Globus pallidus (tissue), 1 donor: ENCODE measurements at regions not wholly inside any gene's neighbourhood (a gene's known extent, or its start where the extent isn't known, plus 50 kb on each side); places are given as distances from the start of the nearest gene placed in this dataset.
A peak's percentile ranks its signal among the peaks of the same experiment; 100 is the strongest.

Experiments used
- DNase-seq: peaks from one replicate; pipeline ENCODE4 v3.0.0-alpha.2; 2015; ENCODE audit warnings: low spot score

- no peak for DNase-seq
Observed at GRCh38 chr13:99662678-99663077, 161.4 kb downstream of the TM9SF2 start.

DNA sequence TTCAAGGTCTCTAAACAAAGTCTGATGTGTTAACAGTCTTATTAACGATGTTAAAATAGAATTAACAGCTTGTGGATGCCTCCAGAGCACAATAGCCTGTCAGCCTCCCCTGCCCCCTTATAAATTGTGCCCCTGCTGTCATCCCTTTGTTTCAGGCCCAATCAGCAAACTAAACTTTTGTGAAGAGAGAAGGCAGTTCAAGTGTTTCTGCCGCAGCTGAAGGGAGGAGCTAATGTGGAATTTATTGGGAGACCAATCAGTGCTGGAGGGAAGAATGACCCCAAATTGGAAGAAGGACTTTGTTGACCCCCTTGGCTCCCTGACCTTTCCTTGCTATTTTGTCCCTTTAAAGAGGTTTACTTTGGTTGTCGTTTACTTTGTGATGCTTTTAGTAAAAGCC, 160.5 kb downstream of the TM9SF2 start:
- DNase-seq: no peak

DNA sequence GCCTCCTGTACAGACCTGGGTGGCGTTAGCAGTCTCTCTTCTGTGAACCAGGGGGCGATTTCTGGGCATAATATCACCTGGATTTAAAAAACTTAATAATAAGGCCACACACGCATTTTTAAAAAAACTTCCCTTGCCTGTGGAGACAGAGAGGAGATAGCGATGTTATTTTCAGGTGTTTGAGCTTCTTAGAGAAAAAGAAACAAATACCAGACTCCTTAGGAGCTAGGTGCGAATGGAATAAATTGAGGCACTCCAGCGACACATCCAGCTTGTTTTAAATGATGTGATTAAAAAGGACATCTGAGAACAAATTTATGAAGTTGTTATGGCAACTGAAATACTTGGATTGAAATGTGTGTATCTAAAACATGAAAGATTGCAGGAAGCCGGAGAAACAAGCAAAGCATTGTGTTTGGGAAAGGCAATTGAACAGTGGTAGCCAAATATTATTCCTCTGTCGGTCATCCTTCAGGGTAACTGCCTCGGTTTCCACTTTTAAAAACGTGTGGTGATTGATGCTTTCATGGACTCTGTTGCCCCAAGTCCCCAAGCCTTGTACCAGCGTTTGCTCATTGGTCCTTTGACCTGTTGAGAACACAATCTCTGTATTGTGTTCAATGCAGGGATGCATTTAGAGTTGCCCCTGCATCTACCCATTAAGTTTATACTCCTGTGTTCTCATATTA, 158.7 kb downstream of the TM9SF2 start:
- DNase-seq: no peak

DNA sequence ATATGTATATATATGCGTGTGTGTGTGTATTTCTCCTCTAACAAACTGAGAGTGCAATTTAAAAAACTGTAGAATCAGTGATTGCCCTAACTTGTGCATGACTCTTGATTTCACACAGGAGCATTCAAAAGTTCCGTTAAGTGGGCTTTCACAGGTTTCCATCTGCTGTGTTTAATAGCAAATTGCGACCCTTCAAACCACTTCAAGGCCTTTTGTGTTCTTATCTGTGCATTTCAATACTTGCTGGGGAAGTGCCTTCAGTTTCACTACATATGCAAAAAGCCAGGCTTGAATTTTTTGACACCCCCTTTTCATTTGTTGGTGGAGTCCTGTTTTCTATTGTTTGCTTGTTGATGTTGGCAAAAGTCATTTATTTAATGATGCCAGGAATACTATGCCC, 158.0 kb downstream of the TM9SF2 start:
- no peak for DNase-seq

GRCh38 chr13:99658261-99658991, 157.2 kb downstream of the TM9SF2 start:
- peak; percentile 68 for DNase-seq

GRCh38 chr13:99657848-99658260, 156.6 kb downstream of the TM9SF2 start:
- peak; percentile 26 for DNase-seq

DNA sequence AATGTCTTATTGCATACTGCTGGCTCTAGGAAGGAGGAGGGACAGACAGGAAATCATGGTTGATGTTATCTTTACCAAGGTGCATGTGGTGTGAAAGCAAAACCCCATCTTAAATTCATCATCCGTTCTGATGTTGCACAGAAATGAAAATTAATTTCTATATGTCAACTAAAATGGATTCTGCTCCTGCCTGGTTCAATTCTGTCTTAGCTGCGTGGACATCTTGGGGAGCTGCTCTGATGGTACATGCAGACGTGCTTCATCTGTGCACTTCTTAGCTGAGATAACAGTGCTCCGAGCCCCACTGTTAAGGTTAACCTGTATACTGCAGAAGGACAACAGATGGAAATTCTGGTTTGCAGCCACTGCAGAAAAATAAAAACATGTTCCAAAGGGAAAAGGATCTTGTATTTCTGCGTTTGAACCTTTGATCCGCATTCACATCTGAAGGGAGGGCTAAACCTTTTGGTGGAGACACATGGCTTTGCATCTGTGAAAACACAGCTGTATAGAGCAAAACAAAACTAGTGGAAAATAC, 155.6 kb downstream of the TM9SF2 start:
- no peak for DNase-seq

- peak; percentile 71 for DNase-seq
Observed at GRCh38 chr13:99656092-99656745, 154.9 kb downstream of the TM9SF2 start.

- no peak for DNase-seq
Observed at GRCh38 chr13:99655351-99656091, 154.2 kb downstream of the TM9SF2 start.

DNA sequence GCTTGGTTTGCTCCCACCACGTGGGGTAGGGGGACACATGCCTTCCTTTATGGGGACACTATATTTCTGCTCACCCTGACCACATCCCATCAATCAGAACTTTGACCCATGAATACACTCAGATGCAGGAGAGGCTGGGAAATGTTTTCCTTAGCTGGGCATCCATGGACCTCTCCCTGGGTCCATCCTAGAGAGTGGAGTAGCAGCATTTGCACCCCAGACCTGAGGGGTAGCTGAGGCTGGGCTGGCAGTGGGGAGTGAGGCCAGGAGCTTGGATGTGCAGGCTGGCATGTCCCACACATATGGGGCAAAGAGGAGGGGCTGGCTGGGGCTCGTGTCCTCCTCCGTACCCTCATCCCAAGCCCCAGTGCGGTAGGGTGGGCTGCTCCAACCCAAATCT, 152.8 kb downstream of the TM9SF2 start:
- DNase-seq: no peak

GRCh38 chr13:99653526-99653925, 152.3 kb downstream of the TM9SF2 start:
- no peak for DNase-seq

DNA sequence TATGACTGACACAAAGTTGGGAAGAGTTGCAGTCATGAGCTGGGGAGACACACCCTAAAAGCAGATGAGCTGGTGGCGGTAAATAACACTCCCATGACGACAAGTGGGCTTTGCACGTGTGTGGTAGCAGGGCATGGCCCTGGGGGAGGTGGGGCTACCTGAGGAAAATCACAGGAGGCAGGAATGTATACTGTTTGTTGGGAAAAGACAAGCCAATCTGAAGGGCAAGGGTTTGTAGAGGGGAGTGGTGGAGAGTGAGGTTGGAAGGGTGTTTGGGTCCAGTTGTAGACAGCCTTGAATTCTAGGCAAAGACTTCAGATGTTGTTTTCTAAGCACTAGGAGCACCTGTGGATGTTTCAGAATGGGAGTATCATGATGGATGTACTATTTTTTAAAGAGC, 151.6 kb downstream of the TM9SF2 start:
- DNase-seq: no peak

DNA sequence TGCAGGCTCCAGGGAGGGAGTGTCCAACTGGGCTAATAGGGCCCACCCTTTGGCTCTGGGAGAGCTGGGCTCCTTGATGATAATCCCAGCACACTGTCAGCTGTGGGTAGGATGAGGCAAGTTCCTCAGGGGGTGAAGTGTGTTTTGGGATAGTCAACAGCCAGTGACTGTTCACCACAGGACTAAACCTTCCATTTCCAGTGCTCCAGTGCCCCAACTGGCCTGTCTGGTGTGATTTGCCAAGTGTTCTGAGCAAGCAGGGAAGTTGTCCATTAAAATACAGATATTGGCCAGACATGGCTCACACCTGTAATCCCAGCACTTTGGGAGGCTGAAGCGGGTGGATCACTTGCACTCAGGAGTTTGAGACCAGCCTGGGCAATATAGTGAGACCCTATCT, 150.9 kb downstream of the TM9SF2 start:
- DNase-seq: no peak

GRCh38 chr13:99651016-99651415, 149.7 kb downstream of the TM9SF2 start:
- no peak for DNase-seq

GRCh38 chr13:99650410-99650809, 149.1 kb downstream of the TM9SF2 start:
- no peak for DNase-seq

GRCh38 chr13:99648927-99649326, 147.7 kb downstream of the TM9SF2 start:
- DNase-seq: no peak

- DNase-seq: no peak
Observed at GRCh38 chr13:99648066-99648665, 146.9 kb downstream of the TM9SF2 start.

DNA sequence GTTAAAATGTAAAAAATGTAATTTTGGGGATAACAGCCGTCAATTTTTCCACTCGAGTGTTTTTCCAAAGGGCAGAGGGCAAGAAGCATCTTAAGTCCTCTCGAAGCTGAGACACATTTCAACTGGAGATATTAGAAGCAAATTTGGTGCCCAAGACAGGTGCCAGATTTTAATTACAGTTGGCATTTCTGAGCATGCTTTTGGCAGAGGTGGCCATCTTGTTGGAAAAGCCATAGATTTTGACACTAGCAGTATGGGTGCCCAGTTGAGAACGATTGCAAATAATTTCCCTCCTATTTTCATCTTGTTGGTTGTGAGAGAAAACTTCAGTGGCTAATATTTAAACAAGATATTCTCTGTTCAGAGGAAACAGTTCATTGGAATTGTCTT, 146.3 kb downstream of the TM9SF2 start:
- DNase-seq: no peak

- no peak for DNase-seq
Observed at GRCh38 chr13:99646866-99647595, 145.8 kb downstream of the TM9SF2 start.

DNA sequence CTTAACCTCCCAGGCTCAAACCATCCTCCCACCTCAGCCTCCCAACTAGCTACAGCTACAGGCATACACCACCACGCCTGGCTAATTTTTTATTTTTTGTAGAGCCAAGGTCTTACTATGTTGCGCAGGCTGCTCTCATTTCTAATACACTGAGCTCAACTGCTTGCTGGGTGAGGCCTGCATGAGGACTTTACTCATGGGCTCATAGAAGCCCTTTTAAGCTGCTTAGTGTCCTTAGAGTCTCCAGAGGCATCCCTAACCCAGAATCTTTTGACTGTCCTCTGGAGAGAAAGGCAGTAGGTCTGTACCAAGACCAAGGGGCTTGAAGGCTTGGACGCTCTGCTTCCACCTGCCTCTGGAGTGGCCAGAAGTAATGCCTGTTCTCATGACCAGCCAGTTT, 141.6 kb downstream of the TM9SF2 start:
- DNase-seq: no peak

DNA sequence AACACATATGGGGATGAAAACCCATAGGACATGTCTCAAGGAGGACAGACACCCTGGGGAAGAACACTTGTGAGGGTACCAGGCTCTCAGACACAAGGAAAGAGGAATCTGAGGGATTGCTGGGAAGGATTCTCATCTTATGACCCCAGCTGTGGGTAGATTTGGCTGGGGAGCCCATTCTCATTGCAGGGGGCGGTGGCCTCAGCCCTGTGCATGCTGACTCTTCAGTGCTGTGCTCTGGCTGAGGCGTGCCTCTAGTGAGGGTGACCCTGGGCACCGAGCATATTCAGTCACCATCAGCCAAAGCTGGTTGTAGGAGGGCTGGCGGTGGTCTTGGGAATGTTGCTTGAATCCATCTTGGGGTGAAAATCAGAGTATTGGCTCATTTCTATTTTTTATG, 140.7 kb downstream of the TM9SF2 start:
- no peak for DNase-seq
